Ovary (tissue), 7 donors: ENCODE measurements at regions not wholly inside any gene's neighbourhood (a gene's known extent, or its start where the extent isn't known, plus 50 kb on each side); places are given as distances from the start of the nearest gene placed in this dataset.

Experiments
- DNase-seq, 5 donors: peaks; one replicate each; pipeline ENCODE4 v3.0.0-alpha.2; 2019 to 2020
- H3K27ac ChIP-seq, 2 donors: fragments of 200-600 bp; one replicate each; pipeline versions ENCODE4 v1.5.1 to v1.8.0; 2019 to 2022
- H3K27me3 ChIP-seq: fragments of 200-600 bp; one replicate; pipeline ENCODE4 v1.8.0; 2022
- H3K36me3 ChIP-seq: fragments of 200-600 bp; sonication (generic); one replicate; pipeline ENCODE4 v1.5.1; 2019
- H3K4me1 ChIP-seq: one replicate; pipeline ENCODE4 v1.8.1; 2013; ENCODE audit warnings: mild to moderate bottlenecking, moderate library complexity; ENCODE audit not compliant: insufficient read depth
- H3K4me3 ChIP-seq: fragments of 200-600 bp; sonication (generic); one replicate; pipeline ENCODE4 v1.5.1; 2017
- H3K9me3 ChIP-seq, 2 donors: fragments of 200-600 bp in 1 of 2; sonication (generic) in 1 of 2; one replicate each; pipeline versions ENCODE4 v1.5.1 to v1.8.1; 2013 to 2019; ENCODE audit warnings: mild to moderate bottlenecking in 1 of 2, moderate library complexity in 1 of 2
- CTCF ChIP-seq, 3 donors: fragments of 450-650 bp in 2 of 3; fragments of 200-600 bp in 1 of 3; IDR thresholded peaks; one replicate each; pipeline versions ENCODE4 v1.5.1 to v1.8.0; 2016 to 2022; ENCODE audit warnings: antibody characterized with exemption in 3 of 3, mild to moderate bottlenecking in 1 of 3
- EP300 ChIP-seq: sonication (generic); formaldehyde crosslinking; IDR thresholded peaks from one replicate; pipeline ENCODE4 v1.6.1; 2017; ENCODE audit warnings: antibody characterized with exemption
- POLR2A ChIP-seq: fragments of 450-650 bp; IDR thresholded peaks from one replicate; pipeline ENCODE4 v1.6.1; 2017; ENCODE audit warnings: antibody characterized with exemption, mild to moderate bottlenecking, moderate library complexity
- WGBS, 3 donors: extraction: QIAGEN DNeasy Blood & Tissue Kit in 1 of 3; methylation state at CpG; one replicate each; pipeline versions ENCODE4 v1.1.5 to v1.1.7; 2013 to 2017; 5-methylcytosine and 5-hydroxymethylcytosine counted together
- intact Hi-C, 4 donors: fragments of 100-400 bp; cut with DNase I; formaldehyde crosslinking; loops; one replicate each; pipeline versions ENCODE4 v1.11.0 to v1.15.1; 2022 to 2023
- donor health status: DM: no; HTN: no; CAD: no; lungs with moderate emphysema.
- donor health status: DM: no; HTN: no; CAD: no.
- donor health status: Bipolar disorder and iron deficiency.
- donor health status: DM: no; HTN: no; CAD: no.
- donor health status: DM: yes; HTN: yes; CAD: no.

GRCh38 chr20:48211847-48212246 lies 426.6 kb upstream of the SULF2 start:
- Histone ChIP-seq H3K4me1 (peaks cover 3% of the 10 kb centered on the region), H3K27ac (no peak overlapping the region), H3K27me3 (no peaks in the 10 kb centered on the region), H3K4me3 (no peak overlapping the region), H3K36me3 (no peaks in the 10 kb centered on the region), H3K9me3 (no peaks in the 10 kb centered on the region)
- no peak for TF ChIP-seq EP300
- no peak for TF ChIP-seq POLR2A
- no peak for TF ChIP-seq CTCF (IDR thresholded peaks at IDR 0.05)
- 94 to 96% (median 95%) methylated on average over 5 of the region's 5 CpGs for WGBS, 3 donors
- DNase-seq: no peak
- intact Hi-C loops: no loop called here

GRCh38 chr20:48211238-48211637 lies 426.0 kb upstream of the SULF2 start:
- H3K9me3 ChIP-seq: no peaks in the 10 kb centered on the region
- no peaks in the 10 kb centered on the region for H3K27me3 ChIP-seq
- no peaks in the 10 kb centered on the region for H3K36me3 ChIP-seq
- 40 to 53% (median 44%) methylated on average over 3 of the region's 3 CpGs for WGBS, 3 donors
- TF ChIP-seq CTCF (IDR thresholded peaks at IDR 0.05) (no peak), EP300 (no peak), POLR2A (no peak)
- H3K4me3 ChIP-seq: no peak overlapping the region
- intact Hi-C loops: no loop called here
- no peak for DNase-seq
- H3K27ac ChIP-seq: no peak overlapping the region
- H3K4me1 ChIP-seq: peaks cover 3% of the 10 kb centered on the region

GRCh38 chr20:48210111-48211027 lies 425.1 kb upstream of the SULF2 start:
- Histone ChIP-seq H3K36me3 (no peaks in the 10 kb centered on the region), H3K9me3 (no peaks in the 10 kb centered on the region), H3K27me3 (no peaks in the 10 kb centered on the region), H3K27ac (no peak overlapping the region), H3K4me3 (no peak overlapping the region), H3K4me1 (peaks cover 3% of the 10 kb centered on the region)
- TF ChIP-seq EP300 (no peak), CTCF (IDR thresholded peaks at IDR 0.05) (no peak), POLR2A (no peak)
- no peak for DNase-seq
- WGBS, 3 donors: 78 to 85% (median 84%) methylated on average over 27 of the region's 27 CpGs
- intact Hi-C loops: no loop called here

- WGBS, 3 donors: 29 to 41% (median 39%) methylated on average over 5 of the region's 5 CpGs
- TF ChIP-seq CTCF (IDR thresholded peaks at IDR 0.05) (no peak), POLR2A (no peak), EP300 (no peak)
These were observed 423.8 kb upstream of the SULF2 start for GRCh38 chr20:48209102-48209501.

More at GRCh38 chr20:48209102-48209501, 423.8 kb upstream of the SULF2 start:
- H3K9me3 ChIP-seq: no peaks in the 10 kb centered on the region
- H3K4me1 ChIP-seq: peaks cover 3% of the 10 kb centered on the region
- H3K4me3 ChIP-seq: no peak overlapping the region
- no peak overlapping the region for H3K27ac ChIP-seq
- intact Hi-C loops: no loop called here
- no peaks in the 10 kb centered on the region for H3K27me3 ChIP-seq
- H3K36me3 ChIP-seq: no peaks in the 10 kb centered on the region
- no peak for DNase-seq
